IPS-18a (cell line): ENCODE measurements at regions not wholly inside any gene's neighbourhood (a gene's known extent, or its start where the extent isn't known, plus 50 kb on each side); places are given as distances from the start of the nearest gene placed in this dataset.
"Not testable (repeated sequence)": the region's sequence is repeated elsewhere in the genome, so short reads cannot be mapped to it uniquely, and the experiment has no call there.

Experiments used
- H3K27ac ChIP-seq: one replicate; pipeline ENCODE4 v1.5.1; 2013; ENCODE audit warnings: low read length
- H3K27me3 ChIP-seq: one replicate; pipeline ENCODE4 v1.6.1; 2013; ENCODE audit warnings: mild to moderate bottlenecking, low read length; ENCODE audit not compliant: control insufficient read depth, insufficient read depth
- H3K36me3 ChIP-seq: one replicate; pipeline ENCODE4 v1.6.1; 2013; ENCODE audit warnings: low read depth, low read length; ENCODE audit not compliant: control insufficient read depth
- H3K4me1 ChIP-seq: one replicate; pipeline ENCODE4 v1.6.1; 2013; ENCODE audit warnings: low read depth, low read length; ENCODE audit not compliant: control insufficient read depth
- H3K4me3 ChIP-seq: one replicate; pipeline ENCODE4 v1.5.1; 2013; ENCODE audit warnings: low read length
- H3K9ac ChIP-seq: one replicate; pipeline ENCODE4 v1.6.1; 2013; ENCODE audit warnings: mild to moderate bottlenecking, low read length, moderate library complexity
- H3K9me3 ChIP-seq: one replicate; pipeline ENCODE4 v1.6.1; 2013; ENCODE audit warnings: low read depth, low read length; ENCODE audit not compliant: control insufficient read depth

DNA sequence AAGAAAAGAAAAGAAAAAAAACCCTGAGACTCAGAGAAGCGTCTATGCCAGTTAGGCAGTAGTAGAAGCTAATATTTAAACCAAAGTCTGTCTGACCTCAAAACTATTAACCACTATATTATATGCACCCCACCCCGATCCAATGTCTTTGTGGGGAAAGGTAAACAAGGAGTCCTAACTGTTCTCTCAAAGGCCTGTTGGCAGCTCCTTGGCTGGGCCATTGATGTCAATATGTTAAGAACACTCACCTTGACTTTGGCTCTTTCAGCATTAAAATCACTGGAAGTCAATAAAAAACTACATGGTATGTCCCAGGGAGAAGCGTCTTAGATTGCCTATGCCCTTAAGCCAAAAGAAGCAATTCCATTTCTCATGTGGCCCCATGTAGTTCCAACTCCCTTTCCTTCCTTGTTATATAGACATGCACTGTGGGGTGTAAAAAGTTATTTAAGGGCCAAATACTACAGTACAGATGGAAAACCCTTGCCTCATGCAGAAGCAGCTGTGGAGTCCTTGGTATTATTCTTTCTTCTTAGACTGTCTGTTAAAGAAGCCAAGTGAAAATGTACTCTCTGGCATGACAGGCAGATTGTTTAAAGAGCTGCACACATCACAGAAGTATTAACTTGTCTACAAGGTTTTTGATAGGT is 308.6 kb upstream of the RPS23 start:
- H3K9ac ChIP-seq = no peak overlapping the region
- H3K36me3 ChIP-seq = no peaks in the 10 kb centered on the region
- peaks cover 16% of the 10 kb centered on the region for H3K9me3 ChIP-seq
- H3K27ac ChIP-seq = no peak overlapping the region
- H3K4me1 ChIP-seq = peaks cover 13% of the 10 kb centered on the region
- H3K27me3 ChIP-seq = no peaks in the 10 kb centered on the region
- no peak overlapping the region for H3K4me3 ChIP-seq

DNA sequence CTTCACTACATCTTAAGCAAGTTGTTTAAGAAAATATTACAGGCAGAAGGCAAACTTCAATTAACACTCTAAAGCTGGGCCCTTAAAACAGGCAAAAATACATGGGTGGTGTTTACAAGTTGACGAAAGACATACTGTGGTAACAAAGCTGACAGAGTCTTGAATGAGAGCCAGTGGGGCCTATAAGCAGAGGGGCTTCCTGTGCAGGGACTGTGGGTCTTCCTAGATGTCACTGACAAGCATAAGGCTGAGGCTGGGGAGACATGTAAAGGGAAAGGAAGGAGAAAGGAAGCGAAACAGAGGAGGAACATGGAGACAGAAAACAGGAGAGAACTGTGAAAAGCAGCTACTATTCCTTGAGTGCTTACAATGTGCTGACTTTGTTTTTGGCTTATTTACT is 308.0 kb upstream of the RPS23 start:
- Histone ChIP-seq H3K4me3 (no peak overlapping the region), H3K4me1 (peaks cover 7% of the 10 kb centered on the region), H3K36me3 (no peaks in the 10 kb centered on the region), H3K9me3 (peaks cover 16% of the 10 kb centered on the region), H3K27ac (no peak overlapping the region), H3K27me3 (no peaks in the 10 kb centered on the region), H3K9ac (no peak overlapping the region)

DNA sequence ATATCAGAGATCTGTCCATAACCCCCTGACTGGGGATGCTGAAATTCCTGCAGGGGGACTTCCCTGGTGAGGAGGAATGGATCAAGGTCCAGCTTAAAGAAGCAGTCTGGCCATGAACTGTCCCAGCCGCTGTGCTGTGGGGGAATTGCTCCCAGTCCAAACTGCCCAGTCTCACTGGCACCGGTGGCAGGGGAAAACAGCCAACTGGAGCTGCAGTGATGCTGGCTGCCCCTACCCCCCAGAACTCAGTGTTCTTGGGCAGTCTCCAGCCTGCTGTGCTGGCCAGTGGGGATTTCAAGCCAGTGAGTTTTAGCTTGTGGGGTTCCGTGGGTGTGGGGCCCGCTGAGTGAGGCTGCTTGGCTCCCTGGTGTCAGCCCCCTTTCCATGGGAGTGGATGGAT is 306.5 kb upstream of the RPS23 start:
- Histone ChIP-seq H3K9ac (no peak overlapping the region), H3K36me3 (no peaks in the 10 kb centered on the region), H3K4me1 (peaks cover 4% of the 10 kb centered on the region), H3K4me3 (no peak overlapping the region), H3K9me3 (peaks cover 6% of the 10 kb centered on the region), H3K27ac (no peak overlapping the region), H3K27me3 (no peaks in the 10 kb centered on the region)

DNA sequence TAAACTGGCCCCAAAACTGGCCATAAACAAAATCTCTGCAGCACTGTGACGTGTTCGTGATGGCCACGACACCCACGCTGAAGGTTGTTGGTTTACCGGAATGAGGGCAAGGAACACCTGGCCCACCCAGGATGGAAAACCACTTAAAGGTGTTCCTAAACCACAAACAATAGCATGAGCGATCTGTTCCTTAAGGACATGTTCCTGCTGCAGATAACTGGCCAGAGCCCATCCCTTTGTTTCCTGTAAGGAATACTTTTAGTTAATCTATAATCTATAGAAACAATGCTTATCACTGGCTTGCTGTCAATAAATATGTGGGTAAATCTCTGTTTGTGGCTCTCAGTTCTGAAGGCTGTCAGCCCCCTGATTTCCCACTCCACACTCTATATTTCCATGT is 305.2 kb upstream of the RPS23 start:
- H3K9ac ChIP-seq, H3K9me3 ChIP-seq, H3K4me1 ChIP-seq, H3K36me3 ChIP-seq, H3K4me3 ChIP-seq, H3K27me3 ChIP-seq, H3K27ac ChIP-seq: not testable (repeated sequence)

DNA sequence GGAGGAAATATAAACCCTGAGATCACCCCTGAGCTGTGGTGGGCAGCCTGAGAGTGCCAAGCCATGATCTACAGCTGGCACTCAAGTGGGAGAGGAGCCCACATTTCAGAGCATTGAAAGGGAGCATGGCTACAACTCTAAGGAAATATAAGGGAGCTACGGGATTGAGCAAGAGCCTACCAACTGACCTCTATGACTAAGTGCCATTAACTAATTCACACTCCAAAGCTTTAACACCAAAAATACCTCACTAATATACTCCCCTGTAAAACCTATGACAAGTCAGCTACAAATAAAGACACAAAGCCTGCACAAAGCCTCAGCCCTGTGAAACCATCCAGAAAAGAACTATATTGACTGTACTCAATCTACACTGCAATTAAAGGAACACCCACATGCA is 286.8 kb upstream of the RPS23 start:
- Histone ChIP-seq H3K36me3 (no peaks in the 10 kb centered on the region), H3K27me3 (no peaks in the 10 kb centered on the region), H3K9ac (no peak overlapping the region), H3K4me3 (no peak overlapping the region), H3K9me3 (no peaks in the 10 kb centered on the region), H3K4me1 (no peaks in the 10 kb centered on the region), H3K27ac (no peak overlapping the region)

DNA sequence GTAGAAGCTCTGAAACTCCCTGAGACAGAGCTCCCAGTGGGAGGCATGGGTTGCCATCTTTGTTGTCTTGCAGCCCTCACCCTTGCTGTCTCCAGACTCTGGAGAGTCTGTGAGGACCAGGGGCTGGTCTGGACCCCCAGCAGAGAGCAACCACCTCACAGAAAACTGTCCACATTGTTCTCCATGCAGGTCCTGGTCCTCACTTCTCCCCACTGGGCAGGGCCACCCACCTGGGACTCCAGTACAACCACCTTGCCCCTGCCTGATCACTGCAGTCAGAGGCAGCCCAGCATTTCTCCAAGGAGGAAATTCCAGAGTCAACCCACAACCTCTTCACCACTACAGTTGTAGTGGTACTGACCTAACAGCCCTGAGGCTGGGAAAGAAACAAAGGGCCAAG is 285.6 kb upstream of the RPS23 start:
- no peak overlapping the region for H3K9ac ChIP-seq
- no peaks in the 10 kb centered on the region for H3K9me3 ChIP-seq
- H3K4me3 ChIP-seq = no peak overlapping the region
- H3K27ac ChIP-seq = no peak overlapping the region
- H3K4me1 ChIP-seq = no peaks in the 10 kb centered on the region
- H3K36me3 ChIP-seq = no peaks in the 10 kb centered on the region
- no peaks in the 10 kb centered on the region for H3K27me3 ChIP-seq

DNA sequence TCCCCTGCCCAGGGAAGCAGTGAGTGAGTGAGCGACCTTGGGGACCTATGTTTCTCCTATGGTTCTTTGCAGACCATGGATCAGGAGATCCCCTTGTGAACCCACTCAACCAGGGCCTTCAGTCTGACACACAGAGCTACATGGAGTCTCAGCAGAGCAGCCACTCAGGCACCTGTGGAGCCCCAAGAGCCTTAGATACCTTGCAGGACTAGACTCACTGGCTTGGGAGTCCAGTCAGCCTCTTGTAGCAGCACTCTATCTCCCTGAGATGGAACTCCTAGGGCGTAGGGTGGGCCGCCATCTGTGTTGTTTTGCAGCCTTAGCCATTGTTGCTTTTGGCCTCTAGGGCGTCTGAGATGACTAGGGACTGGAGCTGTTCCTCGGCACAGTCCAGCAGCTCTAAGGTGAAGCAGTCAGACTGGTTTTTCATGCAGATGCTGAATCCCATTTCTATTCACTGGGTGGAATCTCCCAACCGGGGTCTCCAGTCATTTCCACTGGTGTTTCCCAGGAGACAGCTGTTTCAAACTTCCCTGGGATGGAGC is 284.6 kb upstream of the RPS23 start:
- H3K27me3 ChIP-seq = no peaks in the 10 kb centered on the region
- H3K9ac ChIP-seq = no peak overlapping the region
- no peaks in the 10 kb centered on the region for H3K9me3 ChIP-seq
- H3K27ac ChIP-seq = no peak overlapping the region
- no peak overlapping the region for H3K4me3 ChIP-seq
- no peaks in the 10 kb centered on the region for H3K4me1 ChIP-seq
- H3K36me3 ChIP-seq = no peaks in the 10 kb centered on the region

DNA sequence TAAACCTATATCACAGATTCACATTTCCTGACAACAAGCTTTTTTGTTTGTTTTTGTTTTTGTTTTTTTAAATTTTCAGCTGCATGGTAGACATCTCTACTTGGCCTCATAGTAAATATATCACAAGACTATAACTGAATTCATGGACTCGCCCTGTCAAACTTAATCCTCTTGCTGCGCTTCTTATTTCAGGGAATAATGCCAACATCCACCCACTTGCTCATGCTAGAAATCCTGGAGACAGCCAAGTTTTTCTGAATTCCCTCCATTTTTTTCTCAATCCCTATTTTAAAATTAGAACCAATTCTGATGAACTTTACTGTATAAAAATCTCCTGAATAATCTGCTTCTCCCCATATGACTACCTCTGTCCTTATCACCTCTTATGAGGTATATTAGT is 283.6 kb upstream of the RPS23 start:
- Histone ChIP-seq H3K9me3 (no peaks in the 10 kb centered on the region), H3K27me3 (no peaks in the 10 kb centered on the region), H3K4me1 (no peaks in the 10 kb centered on the region), H3K27ac (no peak overlapping the region), H3K9ac (no peak overlapping the region), H3K36me3 (no peaks in the 10 kb centered on the region), H3K4me3 (no peak overlapping the region)

DNA sequence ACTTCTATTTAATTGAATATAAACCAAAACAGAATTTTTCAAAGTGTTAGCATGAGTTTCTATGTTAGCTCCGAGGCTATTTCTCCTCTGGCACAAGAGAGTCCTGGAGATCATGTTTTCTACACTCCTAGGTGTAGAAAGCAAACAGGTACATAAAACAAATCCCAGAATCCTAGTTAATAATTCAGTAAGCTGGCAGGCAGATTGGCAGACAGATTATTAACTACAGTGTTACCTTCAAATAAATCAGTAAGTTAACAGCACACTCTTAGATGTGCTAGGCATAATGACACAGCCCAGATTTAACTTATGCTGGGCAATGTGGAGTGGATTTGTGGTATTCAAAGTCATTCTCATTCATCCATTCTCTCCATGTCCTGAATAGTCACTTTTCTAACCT is 282.8 kb upstream of the RPS23 start:
- Histone ChIP-seq H3K27ac (no peak overlapping the region), H3K36me3 (no peaks in the 10 kb centered on the region), H3K4me3 (no peak overlapping the region), H3K9me3 (no peaks in the 10 kb centered on the region), H3K9ac (no peak overlapping the region), H3K4me1 (no peaks in the 10 kb centered on the region), H3K27me3 (no peaks in the 10 kb centered on the region)

DNA sequence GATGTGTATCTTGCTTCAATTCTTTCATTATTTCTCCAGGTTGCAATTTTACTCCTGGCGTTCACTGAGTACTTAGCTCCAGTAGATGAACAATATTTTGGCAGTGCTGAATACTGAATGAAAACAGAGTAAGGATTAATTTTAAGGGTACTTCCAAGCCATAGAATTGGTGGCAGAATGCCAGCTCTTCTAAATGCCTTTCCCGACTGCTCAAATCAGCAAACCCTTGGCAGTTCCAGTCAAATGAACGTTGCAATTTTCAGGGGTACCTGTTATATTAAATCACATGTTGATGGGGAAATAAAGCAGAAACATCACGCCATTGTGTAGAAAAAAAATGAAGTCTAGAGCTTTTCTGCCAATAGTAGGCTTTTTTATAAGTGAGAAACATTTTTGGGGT is 282.4 kb upstream of the RPS23 start:
- Histone ChIP-seq H3K9ac (no peak overlapping the region), H3K27ac (no peak overlapping the region), H3K4me1 (no peaks in the 10 kb centered on the region), H3K9me3 (no peaks in the 10 kb centered on the region), H3K27me3 (no peaks in the 10 kb centered on the region), H3K36me3 (no peaks in the 10 kb centered on the region), H3K4me3 (no peak overlapping the region)

DNA sequence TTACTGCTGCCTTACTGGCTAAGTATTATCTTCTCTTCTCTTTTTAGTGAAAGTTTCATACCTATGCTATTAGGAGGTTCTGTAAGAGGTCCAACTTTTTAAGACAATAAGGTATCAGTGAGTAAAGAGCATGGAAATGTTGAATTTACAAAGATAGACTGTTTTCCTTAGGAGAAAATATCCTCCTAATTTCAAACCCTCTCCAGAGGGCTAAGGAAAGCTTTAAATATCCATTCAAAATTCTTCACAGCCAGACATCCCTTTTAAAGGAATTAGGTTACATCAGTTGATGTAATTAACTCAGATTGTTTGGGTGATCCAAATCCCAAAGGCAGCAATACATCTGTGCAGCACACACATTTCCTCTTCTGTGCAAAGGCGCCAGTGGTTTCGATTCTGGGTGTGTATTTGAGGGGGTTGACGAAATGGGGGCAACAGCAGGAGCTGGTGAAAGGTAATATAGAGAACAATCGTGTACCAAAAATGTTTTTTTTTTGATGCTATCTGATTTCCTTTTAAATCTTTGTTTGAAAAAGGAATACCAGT is 273.8 kb upstream of the RPS23 start:
- Histone ChIP-seq H3K27me3 (no peaks in the 10 kb centered on the region), H3K27ac (no peak overlapping the region), H3K9me3 (no peaks in the 10 kb centered on the region), H3K4me3 (no peak overlapping the region), H3K36me3 (no peaks in the 10 kb centered on the region), H3K9ac (no peak overlapping the region), H3K4me1 (peaks cover 3% of the 10 kb centered on the region)

DNA sequence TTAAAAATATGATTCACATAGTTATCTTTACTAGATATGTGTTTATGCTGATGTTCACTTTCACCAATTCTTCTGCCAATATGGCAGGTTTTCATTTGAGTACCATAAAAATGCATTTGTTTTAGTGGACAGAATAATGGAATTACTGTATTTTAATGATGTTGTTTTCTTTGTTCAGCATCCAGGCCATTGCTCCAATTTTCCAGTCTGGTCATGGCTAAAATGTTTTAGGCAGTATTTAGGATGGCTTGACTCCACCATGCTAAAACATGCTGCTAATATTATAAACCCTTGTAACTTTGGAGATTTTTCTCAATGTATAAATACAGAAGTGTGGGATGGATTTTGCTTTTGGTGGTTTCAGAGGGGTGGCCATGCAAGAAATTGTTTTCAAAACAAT is 273.0 kb upstream of the RPS23 start:
- Histone ChIP-seq H3K9me3 (no peaks in the 10 kb centered on the region), H3K36me3 (no peaks in the 10 kb centered on the region), H3K27me3 (no peaks in the 10 kb centered on the region), H3K9ac (no peak overlapping the region), H3K27ac (no peak overlapping the region), H3K4me3 (no peak overlapping the region), H3K4me1 (peaks cover 3% of the 10 kb centered on the region)
